T-helper 1 cell (primary cell): ENCODE measurements at regions not wholly inside any gene's neighbourhood (a gene's known extent, or its start where the extent isn't known, plus 50 kb on each side); places are given as distances from the start of the nearest gene placed in this dataset.

Experiments used
- DNase-seq, 5 donors: peaks; one replicate each; pipeline ENCODE4 v3.0.0-alpha.2; 2012 to 2020

GRCh38 chr5:142507531-142508372, 178.1 kb downstream of the FGF1 start:
- DNase-seq: no peak

GRCh38 chr5:142506756-142507155, 179.1 kb downstream of the FGF1 start:
- no peak for DNase-seq

GRCh38 chr5:142506046-142506445, 179.8 kb downstream of the FGF1 start:
- no peak for DNase-seq

- no peak for DNase-seq
Measured at GRCh38 chr5:142501890-142502289, 177.1 kb upstream of the SPRY4 start.

- no peak for DNase-seq
Measured at GRCh38 chr5:142500227-142500905, 175.5 kb upstream of the SPRY4 start.

- no peak for DNase-seq
Measured at GRCh38 chr5:142499591-142500226, 174.9 kb upstream of the SPRY4 start.

GRCh38 chr5:142498298-142498697, 173.5 kb upstream of the SPRY4 start:
- no peak for DNase-seq

- DNase-seq: no peak
Measured at GRCh38 chr5:142495531-142495930, 170.7 kb upstream of the SPRY4 start.

GRCh38 chr5:142493875-142494518, 169.2 kb upstream of the SPRY4 start:
- DNase-seq: no peak

- no peak for DNase-seq
Measured at GRCh38 chr5:142492781-142493281, 168.0 kb upstream of the SPRY4 start.

- DNase-seq: no peak
Measured at GRCh38 chr5:142491679-142492078, 166.9 kb upstream of the SPRY4 start.

- no peak for DNase-seq
Measured at GRCh38 chr5:142491270-142491669, 166.4 kb upstream of the SPRY4 start.

GRCh38 chr5:142486581-142486980, 161.8 kb upstream of the SPRY4 start:
- no peak for DNase-seq

- DNase-seq: no peak
Measured at GRCh38 chr5:142486020-142486419, 161.2 kb upstream of the SPRY4 start.

- DNase-seq: no peak
Measured at GRCh38 chr5:142484821-142485387, 160.1 kb upstream of the SPRY4 start.

GRCh38 chr5:142482207-142482606, 157.4 kb upstream of the SPRY4 start:
- DNase-seq: no peak

- no peak for DNase-seq
Measured at GRCh38 chr5:142481410-142481809, 156.6 kb upstream of the SPRY4 start.

- no peak for DNase-seq
Measured at GRCh38 chr5:142479854-142480519, 155.2 kb upstream of the SPRY4 start.

- no peak for DNase-seq
Measured at GRCh38 chr5:142479150-142479549, 154.3 kb upstream of the SPRY4 start.

GRCh38 chr5:142478113-142478512, 153.3 kb upstream of the SPRY4 start:
- DNase-seq: no peak

GRCh38 chr5:142475102-142475513, 150.3 kb upstream of the SPRY4 start:
- no peak for DNase-seq
